ENCODE measurements at regions not wholly inside any gene's neighbourhood (a gene's known extent, or its start where the extent isn't known, plus 50 kb on each side); places are given as distances from the start of the nearest gene placed in this dataset.

DNA sequence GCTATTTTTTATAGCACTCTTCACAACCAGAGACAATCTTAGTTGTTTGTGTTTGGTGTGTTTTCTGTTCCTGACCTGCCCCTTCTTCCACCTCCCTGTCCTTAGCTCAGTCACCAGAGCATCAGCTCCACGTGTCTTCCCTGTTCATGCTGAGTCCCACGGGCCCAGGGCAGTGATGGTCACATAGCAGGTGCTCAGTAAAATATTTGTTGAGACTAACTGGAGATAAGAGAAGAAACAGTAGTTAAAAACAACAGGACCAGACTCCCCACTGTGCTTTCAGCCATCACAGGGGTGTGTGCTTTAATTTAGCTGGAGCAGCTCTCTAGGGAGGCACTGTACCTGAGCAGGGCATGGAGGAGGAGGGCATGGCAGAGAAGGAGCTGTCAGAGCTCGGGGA lies 307.3 kb upstream of the ZNF32 start:
- TF ChIP-seq, protein P1, sequence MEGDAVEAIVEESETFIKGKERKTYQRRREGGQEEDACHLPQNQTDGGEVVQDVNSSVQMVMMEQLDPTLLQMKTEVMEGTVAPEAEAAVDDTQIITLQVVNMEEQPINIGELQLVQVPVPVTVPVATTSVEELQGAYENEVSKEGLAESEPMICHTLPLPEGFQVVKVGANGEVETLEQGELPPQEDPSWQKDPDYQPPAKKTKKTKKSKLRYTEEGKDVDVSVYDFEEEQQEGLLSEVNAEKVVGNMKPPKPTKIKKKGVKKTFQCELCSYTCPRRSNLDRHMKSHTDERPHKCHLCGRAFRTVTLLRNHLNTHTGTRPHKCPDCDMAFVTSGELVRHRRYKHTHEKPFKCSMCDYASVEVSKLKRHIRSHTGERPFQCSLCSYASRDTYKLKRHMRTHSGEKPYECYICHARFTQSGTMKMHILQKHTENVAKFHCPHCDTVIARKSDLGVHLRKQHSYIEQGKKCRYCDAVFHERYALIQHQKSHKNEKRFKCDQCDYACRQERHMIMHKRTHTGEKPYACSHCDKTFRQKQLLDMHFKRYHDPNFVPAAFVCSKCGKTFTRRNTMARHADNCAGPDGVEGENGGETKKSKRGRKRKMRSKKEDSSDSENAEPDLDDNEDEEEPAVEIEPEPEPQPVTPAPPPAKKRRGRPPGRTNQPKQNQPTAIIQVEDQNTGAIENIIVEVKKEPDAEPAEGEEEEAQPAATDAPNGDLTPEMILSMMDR (IDR thresholded peaks at IDR 0.05) = no peak
- TF ChIP-seq TCF12 (IDR thresholded peaks at IDR 0.05) = no peak
